OCI-LY3 (cell line): ENCODE measurements at regions not wholly inside any gene's neighbourhood (a gene's known extent, or its start where the extent isn't known, plus 50 kb on each side); places are given as distances from the start of the nearest gene placed in this dataset.

Experiments
- H2AFZ ChIP-seq: fragments of 200-600, 300-600 bp; shearing (Covaris generic); 2 replicates; pipeline ENCODE4 v1.6.0; 2014; ENCODE audit warnings: antibody characterized with exemption, low read depth, low read length
- H3K27ac ChIP-seq: fragments of 200-600, 300-600 bp; sonication (generic); 2 replicates; pipeline ENCODE4 v1.5.1; 2014; ENCODE audit warnings: mild to moderate bottlenecking, low read length, moderate library complexity, mixed read lengths
- H3K27me3 ChIP-seq: fragments of 200-600, 300-600 bp; sonication (generic); 2 replicates; pipeline ENCODE4 v1.6.1; 2014; ENCODE audit warnings: low read depth, low read length, mixed read lengths
- H3K36me3 ChIP-seq: fragments of 200-600, 300-600 bp; sonication (generic); replicated peaks from 2 replicates; pipeline ENCODE3; 2014; ENCODE audit warnings: low read depth, low read length, mixed read lengths
- H3K4me1 ChIP-seq: fragments of 300-600, 200-600 bp; sonication (generic); 2 replicates; pipeline ENCODE4 v1.6.1; 2014; ENCODE audit warnings: low read length, mixed read lengths
- H3K4me2 ChIP-seq: fragments of 200-600, 300-600 bp; sonication (generic); 2 replicates; pipeline ENCODE4 v1.6.1; 2014; ENCODE audit warnings: low read length, mixed read lengths
- H3K4me3 ChIP-seq: fragments of 300-600, 200-600 bp; sonication (generic); 2 replicates; pipeline ENCODE4 v1.5.1; 2014; ENCODE audit warnings: antibody characterized with exemption, mild to moderate bottlenecking, low read length, moderate library complexity
- H3K79me2 ChIP-seq: fragments of 300-600, 200-600 bp; shearing (Covaris generic); 2 replicates; pipeline ENCODE4 v1.6.1; 2014; ENCODE audit warnings: mild to moderate bottlenecking, low read length, mixed read lengths
- H3K9ac ChIP-seq: fragments of 300-600, 200-600 bp; shearing (Covaris generic); 2 replicates; pipeline ENCODE4 v1.6.0; 2014; ENCODE audit warnings: mild to moderate bottlenecking, low read length, moderate library complexity
- H3K9me3 ChIP-seq: fragments of 200-600, 300-600 bp; shearing (Covaris generic); 2 replicates; pipeline ENCODE4 v1.6.1; 2014; ENCODE audit warnings: low read length, mixed read lengths; ENCODE audit not compliant: insufficient read depth
- H4K20me1 ChIP-seq: fragments of 200-600, 300-600 bp; sonication (generic); 2 replicates; pipeline ENCODE4 v1.6.1; 2016; ENCODE audit warnings: low read length, mixed read lengths; ENCODE audit not compliant: insufficient read depth
- CTCF ChIP-seq: fragments of 200-600, 300-600 bp; sonication (generic); IDR thresholded peaks from 2 replicates; pipeline ENCODE4 v1.5.1; 2014; ENCODE audit warnings: antibody characterized with exemption, low read length, low read depth
- EZH2phosphoT487 ChIP-seq: fragments of 200-600 bp; shearing (Covaris generic); IDR thresholded peaks from 2 replicates; pipeline ENCODE4 v1.6.1; 2018; ENCODE audit warnings: antibody characterized with exemption, mixed run types, low read depth

- no peak for TF ChIP-seq CTCF
- no peak for TF ChIP-seq EZH2phosphoT487
- Histone ChIP-seq H3K36me3 (no peaks in the 10 kb centered on the region), H3K27me3 (no peaks in the 10 kb centered on the region), H3K4me3 (no peak overlapping the region), H3K9ac (no peak overlapping the region), H3K27ac (no peak overlapping the region), H3K9me3 (no peaks in the 10 kb centered on the region), H4K20me1 (no peaks in the 10 kb centered on the region), H3K4me2 (no peak overlapping the region), H3K79me2 (no peaks in the 10 kb centered on the region), H3K4me1 (no peaks in the 10 kb centered on the region), H2AFZ (no peak overlapping the region)
Measured at GRCh38 chr15:36362509-36362915, 216.9 kb upstream of the CDIN1 start.

GRCh38 chr15:36363335-36363734 is 216.1 kb upstream of the CDIN1 start:
- H3K9me3 ChIP-seq = no peaks in the 10 kb centered on the region
- no peaks in the 10 kb centered on the region for H3K36me3 ChIP-seq
- H3K4me1 ChIP-seq = no peaks in the 10 kb centered on the region
- no peak overlapping the region for H3K4me3 ChIP-seq
- no peak overlapping the region for H3K9ac ChIP-seq
- no peaks in the 10 kb centered on the region for H4K20me1 ChIP-seq
- no peak overlapping the region for H3K4me2 ChIP-seq
- H2AFZ ChIP-seq = no peak overlapping the region
- H3K27me3 ChIP-seq = no peaks in the 10 kb centered on the region
- TF ChIP-seq EZH2phosphoT487 (no peak), CTCF (no peak)
- no peak overlapping the region for H3K27ac ChIP-seq
- no peaks in the 10 kb centered on the region for H3K79me2 ChIP-seq

- Histone ChIP-seq H3K27ac (no peak overlapping the region), H3K4me2 (no peak overlapping the region), H3K79me2 (no peaks in the 10 kb centered on the region), H3K9ac (no peak overlapping the region), H2AFZ (no peak overlapping the region), H3K27me3 (no peaks in the 10 kb centered on the region), H3K4me3 (no peak overlapping the region), H3K36me3 (no peaks in the 10 kb centered on the region), H4K20me1 (no peaks in the 10 kb centered on the region), H3K9me3 (no peaks in the 10 kb centered on the region), H3K4me1 (no peaks in the 10 kb centered on the region)
- TF ChIP-seq CTCF (no peak), EZH2phosphoT487 (no peak)
Measured at GRCh38 chr15:36364377-36364776, 215.0 kb upstream of the CDIN1 start.

GRCh38 chr15:36365963-36366362 is 213.5 kb upstream of the CDIN1 start:
- Histone ChIP-seq H3K9me3 (no peaks in the 10 kb centered on the region), H3K27ac (no peak overlapping the region), H2AFZ (no peak overlapping the region), H3K27me3 (no peaks in the 10 kb centered on the region), H4K20me1 (no peaks in the 10 kb centered on the region), H3K4me2 (no peak overlapping the region), H3K79me2 (no peaks in the 10 kb centered on the region), H3K4me1 (no peaks in the 10 kb centered on the region), H3K36me3 (no peaks in the 10 kb centered on the region), H3K9ac (no peak overlapping the region), H3K4me3 (no peak overlapping the region)
- TF ChIP-seq EZH2phosphoT487 (no peak), CTCF (no peak)
